ENCODE measurements at regions not wholly inside any gene's neighbourhood (a gene's known extent, or its start where the extent isn't known, plus 50 kb on each side); places are given as distances from the start of the nearest gene placed in this dataset.
A peak's percentile ranks its signal among the peaks of the same experiment; 100 is the strongest.

DNA sequence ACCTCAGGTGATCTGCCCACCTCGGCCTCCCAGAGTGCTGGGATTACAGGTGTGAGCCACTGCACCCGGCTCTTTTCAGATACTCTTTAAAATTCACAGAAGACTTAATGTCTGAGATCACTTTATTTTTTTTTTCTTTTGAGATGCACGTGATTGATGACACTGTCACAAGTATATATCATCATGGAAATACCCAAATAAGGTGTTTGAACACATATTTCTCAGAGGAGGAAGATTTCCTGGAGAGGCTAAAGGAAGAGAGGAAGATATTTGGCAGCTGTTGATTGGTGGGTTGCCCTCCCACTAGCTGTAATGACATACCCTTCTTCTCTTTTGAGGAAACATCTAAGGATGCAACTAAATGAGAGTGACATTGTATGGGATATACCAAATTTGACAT lies 225.9 kb upstream of the CITED2 start:
- no peak overlapping the region for H3K4ac ChIP-seq (ENCODE audit: low read depth, low read length)
- no peak overlapping the region for H2BK120ac ChIP-seq (ENCODE audit: low read depth, low read length)
- no peaks in the 10 kb centered on the region for H3K79me1 ChIP-seq (ENCODE audit: low read length)
- H3K4me3 ChIP-seq (ENCODE audit: low read length): no peak overlapping the region
- H2AK5ac ChIP-seq (ENCODE audit: low read length): no peak overlapping the region
- H3K4me1 ChIP-seq (ENCODE audit: control insufficient read depth, low read depth, low read length): peaks cover 5% of the 10 kb centered on the region
- no peak overlapping the region for H3K18ac ChIP-seq (ENCODE audit: low read length)
- H4K5ac ChIP-seq (ENCODE audit: low read length): no peak overlapping the region
- no peak overlapping the region for H4K8ac ChIP-seq (ENCODE audit: low read depth, low read length)
- H2BK5ac ChIP-seq (ENCODE audit: low read length): no peak overlapping the region
- no peak for DNase-seq
- no peak overlapping the region for H3K23ac ChIP-seq (ENCODE audit: low read length)
- no CpG with 5 or more reads among the region's 3 CpGs for WGBS (ENCODE audit: extremely low coverage, insufficient coverage, low lambda C conversion rate)
- H3K4me2 ChIP-seq (ENCODE audit: low read length): no peak overlapping the region
- H3K79me2 ChIP-seq (ENCODE audit: control insufficient read depth, insufficient read depth, low read length): no peaks in the 10 kb centered on the region
- H3K27ac ChIP-seq (ENCODE audit: low read depth, low read length): no peak overlapping the region
- no peak overlapping the region for H3K9ac ChIP-seq (ENCODE audit: low read length)
- H3K56ac ChIP-seq (ENCODE audit: low read length): no peak overlapping the region
- H3K36me3 ChIP-seq (ENCODE audit: control insufficient read depth, insufficient read depth, low read length): no peaks in the 10 kb centered on the region
- H3K27me3 ChIP-seq (ENCODE audit: insufficient read depth, low read length, poor library complexity): no peaks in the 10 kb centered on the region
- peak overlapping the region; percentile 74 for H2BK15ac ChIP-seq (replicated peaks; ENCODE audit: low read depth)

DNA sequence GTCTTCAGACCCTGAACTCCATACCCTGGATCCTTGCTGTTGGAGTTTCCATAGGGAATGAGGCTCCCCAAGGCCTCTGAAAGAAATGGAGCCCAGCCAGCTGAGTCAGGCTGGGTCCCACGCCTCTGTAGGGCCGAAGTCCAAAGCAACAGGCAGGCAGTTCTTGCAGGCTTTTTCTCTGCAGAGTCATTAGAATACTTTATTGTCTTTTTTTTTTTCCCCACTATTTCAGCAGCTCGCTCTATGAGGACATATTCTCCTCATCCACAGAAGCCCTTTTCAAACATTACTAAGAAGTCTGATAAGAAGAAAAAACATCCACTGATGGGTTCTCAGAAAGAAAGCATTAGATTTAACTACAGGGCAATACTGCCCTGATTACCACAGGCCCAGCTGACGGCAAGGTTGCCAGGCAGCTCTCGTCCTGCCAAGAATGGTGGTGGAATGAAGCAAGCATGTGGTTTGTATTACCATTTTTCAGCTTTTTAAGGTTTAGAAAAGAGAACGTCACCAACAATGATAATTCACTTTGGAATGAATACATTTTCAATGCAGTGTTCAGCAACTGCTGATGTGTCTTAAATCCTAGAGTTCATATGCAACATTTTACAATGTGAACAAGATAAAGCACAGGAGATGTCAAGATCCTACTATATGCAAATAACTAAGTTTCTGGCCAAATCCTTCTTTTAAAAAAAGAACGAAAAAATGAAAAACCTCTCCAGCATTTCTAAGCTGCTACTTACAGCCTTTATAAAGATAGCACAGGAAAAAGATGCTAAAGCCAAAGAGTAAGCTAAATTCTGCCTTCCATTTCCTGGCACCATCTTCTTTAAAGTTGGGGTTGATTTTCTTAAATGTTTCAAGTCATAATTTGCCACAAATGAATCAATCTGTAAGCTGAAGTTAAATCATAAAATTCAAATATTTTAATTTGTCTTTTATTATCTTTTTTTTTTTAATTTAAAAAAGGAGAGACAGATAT lies 223.6 kb upstream of the CITED2 start:
- no peak overlapping the region for H4K8ac ChIP-seq (ENCODE audit: low read depth, low read length)
- WGBS (ENCODE audit: extremely low coverage, insufficient coverage, low lambda C conversion rate): no CpG with 5 or more reads among the region's 7 CpGs
- no peak overlapping the region for H4K5ac ChIP-seq (ENCODE audit: low read length)
- no peak overlapping the region for H2BK15ac ChIP-seq (replicated peaks; ENCODE audit: low read depth)
- no peak overlapping the region for H3K4me3 ChIP-seq (ENCODE audit: low read length)
- H3K27me3 ChIP-seq (ENCODE audit: insufficient read depth, low read length, poor library complexity): no peaks in the 10 kb centered on the region
- no peak overlapping the region for H2AK5ac ChIP-seq (ENCODE audit: low read length)
- H2BK5ac ChIP-seq (ENCODE audit: low read length): no peak overlapping the region
- peak overlapping the region; percentile 85 for H2BK120ac ChIP-seq (ENCODE audit: low read depth, low read length)
- H3K4me2 ChIP-seq (ENCODE audit: low read length): no peak overlapping the region
- H3K56ac ChIP-seq (ENCODE audit: low read length): no peak overlapping the region
- H3K27ac ChIP-seq (ENCODE audit: low read depth, low read length): no peak overlapping the region
- peak overlapping the region; percentile 80 for H3K18ac ChIP-seq (ENCODE audit: low read length)
- H3K9ac ChIP-seq (ENCODE audit: low read length): no peak overlapping the region
- no peak for DNase-seq
- no peaks in the 10 kb centered on the region for H3K36me3 ChIP-seq (ENCODE audit: control insufficient read depth, insufficient read depth, low read length)
- H3K4me1 ChIP-seq (ENCODE audit: control insufficient read depth, low read depth, low read length): peaks cover 3% of the 10 kb centered on the region
- H3K79me1 ChIP-seq (ENCODE audit: low read length): no peaks in the 10 kb centered on the region
- H3K23ac ChIP-seq (ENCODE audit: low read length): no peak overlapping the region
- peak overlapping the region; percentile 79 for H3K4ac ChIP-seq (ENCODE audit: low read depth, low read length)
- no peaks in the 10 kb centered on the region for H3K79me2 ChIP-seq (ENCODE audit: control insufficient read depth, insufficient read depth, low read length)

DNA sequence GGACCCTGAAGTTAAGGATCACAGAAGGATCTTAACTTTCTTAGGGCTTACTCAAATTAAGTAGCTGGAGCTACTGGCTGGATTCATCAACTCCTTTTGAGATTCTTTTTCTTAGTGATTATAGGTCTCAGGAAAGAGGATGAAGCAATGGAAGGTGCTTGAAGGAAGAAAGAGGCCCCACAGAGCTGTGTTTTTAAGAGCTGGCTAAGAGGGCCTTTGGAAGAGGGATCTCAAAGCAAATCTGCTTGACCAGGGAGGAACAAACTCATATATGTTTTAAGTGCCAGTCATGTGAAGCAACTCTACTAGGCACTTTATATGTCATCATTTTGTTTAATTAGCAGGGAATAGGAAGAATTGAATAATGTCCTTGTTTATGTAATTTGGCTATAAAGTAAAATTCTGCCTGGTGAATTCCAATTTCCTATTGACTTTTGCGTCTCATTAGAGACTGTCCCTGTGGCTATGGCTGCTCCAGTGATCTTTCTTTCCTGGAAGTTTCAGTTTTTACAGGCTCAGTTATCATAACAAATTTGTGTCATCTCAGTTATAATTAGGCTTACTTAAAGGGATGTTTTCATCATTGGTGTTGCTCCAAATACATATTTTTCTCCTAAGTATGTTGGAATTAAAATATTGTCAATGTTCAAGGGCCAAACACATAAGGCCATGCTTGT lies 222.8 kb upstream of the CITED2 start:
- no peaks in the 10 kb centered on the region for H3K36me3 ChIP-seq (ENCODE audit: control insufficient read depth, insufficient read depth, low read length)
- H3K23ac ChIP-seq (ENCODE audit: low read length): no peak overlapping the region
- H2BK5ac ChIP-seq (ENCODE audit: low read length): no peak overlapping the region
- peak overlapping the region; percentile 85 for H2BK120ac ChIP-seq (ENCODE audit: low read depth, low read length)
- no peak for DNase-seq
- no peak overlapping the region for H3K4me2 ChIP-seq (ENCODE audit: low read length)
- no peak overlapping the region for H3K9ac ChIP-seq (ENCODE audit: low read length)
- no peak overlapping the region for H4K8ac ChIP-seq (ENCODE audit: low read depth, low read length)
- peak overlapping the region; percentile 80 for H3K18ac ChIP-seq (ENCODE audit: low read length)
- no peak overlapping the region for H2BK15ac ChIP-seq (replicated peaks; ENCODE audit: low read depth)
- H3K56ac ChIP-seq (ENCODE audit: low read length): no peak overlapping the region
- H3K4ac ChIP-seq (ENCODE audit: low read depth, low read length): peak overlapping the region; percentile 79
- no CpG with 5 or more reads among the region's 1 CpG for WGBS (ENCODE audit: extremely low coverage, insufficient coverage, low lambda C conversion rate)
- no peaks in the 10 kb centered on the region for H3K27me3 ChIP-seq (ENCODE audit: insufficient read depth, low read length, poor library complexity)
- H4K5ac ChIP-seq (ENCODE audit: low read length): no peak overlapping the region
- no peaks in the 10 kb centered on the region for H3K79me1 ChIP-seq (ENCODE audit: low read length)
- H3K79me2 ChIP-seq (ENCODE audit: control insufficient read depth, insufficient read depth, low read length): no peaks in the 10 kb centered on the region
- H3K4me1 ChIP-seq (ENCODE audit: control insufficient read depth, low read depth, low read length): peaks cover 2% of the 10 kb centered on the region
- H3K27ac ChIP-seq (ENCODE audit: low read depth, low read length): no peak overlapping the region
- no peak overlapping the region for H2AK5ac ChIP-seq (ENCODE audit: low read length)
- H3K4me3 ChIP-seq (ENCODE audit: low read length): no peak overlapping the region

DNA sequence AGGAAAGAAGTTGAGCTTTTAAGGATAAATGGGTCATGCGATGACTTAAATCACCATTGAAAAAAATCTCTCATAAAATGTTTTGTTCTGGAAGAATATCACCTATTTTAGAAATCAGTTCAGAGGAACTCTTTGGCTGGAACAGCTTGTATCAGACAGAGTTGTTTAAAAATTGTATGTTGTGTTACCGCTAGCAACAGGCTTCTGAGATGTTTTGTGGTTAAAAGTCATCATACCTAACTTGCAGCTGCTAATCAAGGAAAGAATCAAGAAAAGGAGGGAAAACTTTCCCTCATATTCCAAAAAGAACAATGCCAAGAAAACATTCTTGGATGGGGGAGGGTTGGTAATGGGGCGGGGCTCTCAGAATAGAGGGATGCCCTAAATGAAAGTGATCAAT lies 220.7 kb upstream of the CITED2 start:
- no peak overlapping the region for H4K8ac ChIP-seq (ENCODE audit: low read depth, low read length)
- no peak overlapping the region for H3K56ac ChIP-seq (ENCODE audit: low read length)
- H3K18ac ChIP-seq (ENCODE audit: low read length): no peak overlapping the region
- no CpG with 5 or more reads among the region's 3 CpGs for WGBS (ENCODE audit: extremely low coverage, insufficient coverage, low lambda C conversion rate)
- no peak overlapping the region for H3K27ac ChIP-seq (ENCODE audit: low read depth, low read length)
- no peak overlapping the region for H4K5ac ChIP-seq (ENCODE audit: low read length)
- no peak overlapping the region for H3K23ac ChIP-seq (ENCODE audit: low read length)
- no peak overlapping the region for H3K9ac ChIP-seq (ENCODE audit: low read length)
- H3K4me3 ChIP-seq (ENCODE audit: low read length): no peak overlapping the region
- no peak overlapping the region for H3K4ac ChIP-seq (ENCODE audit: low read depth, low read length)
- H3K4me1 ChIP-seq (ENCODE audit: control insufficient read depth, low read depth, low read length): no peaks in the 10 kb centered on the region
- peak overlapping the region; percentile 10 for H2BK120ac ChIP-seq (ENCODE audit: low read depth, low read length)
- H2BK5ac ChIP-seq (ENCODE audit: low read length): no peak overlapping the region
- no peaks in the 10 kb centered on the region for H3K27me3 ChIP-seq (ENCODE audit: insufficient read depth, low read length, poor library complexity)
- no peak overlapping the region for H3K4me2 ChIP-seq (ENCODE audit: low read length)
- no peak overlapping the region for H2AK5ac ChIP-seq (ENCODE audit: low read length)
- H3K79me1 ChIP-seq (ENCODE audit: low read length): no peaks in the 10 kb centered on the region
- H3K79me2 ChIP-seq (ENCODE audit: control insufficient read depth, insufficient read depth, low read length): no peaks in the 10 kb centered on the region
- H2BK15ac ChIP-seq (replicated peaks; ENCODE audit: low read depth): peak overlapping the region; percentile 36
- no peaks in the 10 kb centered on the region for H3K36me3 ChIP-seq (ENCODE audit: control insufficient read depth, insufficient read depth, low read length)
- no peak for DNase-seq

DNA sequence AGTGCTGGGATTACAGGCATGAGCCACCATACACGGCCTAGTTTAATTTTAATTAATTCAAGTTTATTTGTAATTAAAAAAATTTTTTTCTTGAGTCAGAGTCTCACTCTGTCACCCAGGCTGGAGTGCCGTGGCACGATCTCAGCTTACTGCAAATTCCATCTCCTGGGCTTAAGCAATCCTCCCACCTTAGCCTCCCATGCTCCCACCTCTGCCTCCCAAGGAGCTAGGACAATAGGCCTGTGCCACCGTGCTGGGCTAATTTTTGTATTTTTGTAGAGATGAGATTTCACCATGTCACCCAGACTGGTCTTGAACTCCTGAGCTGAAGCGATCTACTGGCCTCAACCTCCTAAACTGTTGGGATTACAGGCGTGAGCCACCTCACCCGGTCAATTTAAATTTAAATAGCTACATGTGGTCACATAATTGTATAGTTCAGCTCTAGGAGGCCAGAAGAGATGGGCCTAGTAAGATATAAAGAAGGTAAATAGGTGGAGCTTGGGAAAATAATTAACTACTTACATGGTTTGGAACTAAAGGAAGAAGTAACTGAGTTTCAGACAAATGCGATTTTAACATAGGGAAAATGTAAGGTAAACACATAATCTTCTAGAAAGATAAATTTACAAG lies 220.0 kb upstream of the CITED2 start:
- WGBS (ENCODE audit: extremely low coverage, insufficient coverage, low lambda C conversion rate): no CpG with 5 or more reads among the region's 8 CpGs
- no peak overlapping the region for H3K23ac ChIP-seq (ENCODE audit: low read length)

More for the DNA sequence above, 220.0 kb upstream of the CITED2 start:
- Histone ChIP-seq H3K79me1 (ENCODE audit: low read length) (no peaks in the 10 kb centered on the region), H3K36me3 (ENCODE audit: control insufficient read depth, insufficient read depth, low read length) (no peaks in the 10 kb centered on the region), H2AK5ac (ENCODE audit: low read length) (no peak overlapping the region), H3K18ac (ENCODE audit: low read length) (peak overlapping the region; percentile 18), H3K27me3 (ENCODE audit: insufficient read depth, low read length, poor library complexity) (no peaks in the 10 kb centered on the region), H3K4me2 (ENCODE audit: low read length) (no peak overlapping the region), H3K9ac (ENCODE audit: low read length) (no peak overlapping the region), H3K79me2 (ENCODE audit: control insufficient read depth, insufficient read depth, low read length) (no peaks in the 10 kb centered on the region), H4K5ac (ENCODE audit: low read length) (no peak overlapping the region), H3K56ac (ENCODE audit: low read length) (no peak overlapping the region), H2BK15ac (replicated peaks; ENCODE audit: low read depth) (no peak overlapping the region), H3K4me3 (ENCODE audit: low read length) (no peak overlapping the region), H3K4me1 (ENCODE audit: control insufficient read depth, low read depth, low read length) (no peaks in the 10 kb centered on the region), H3K27ac (ENCODE audit: low read depth, low read length) (no peak overlapping the region), H2BK120ac (ENCODE audit: low read depth, low read length) (no peak overlapping the region), H4K8ac (ENCODE audit: low read depth, low read length) (no peak overlapping the region), H3K4ac (ENCODE audit: low read depth, low read length) (no peak overlapping the region), H2BK5ac (ENCODE audit: low read length) (no peak overlapping the region)
- DNase-seq: no peak

All from mesendoderm (in vitro differentiated cells).